ENCODE measurements at regions not wholly inside any gene's neighbourhood (a gene's known extent, or its start where the extent isn't known, plus 50 kb on each side); places are given as distances from the start of the nearest gene placed in this dataset.
A peak's percentile ranks its signal among the peaks of the same experiment; 100 is the strongest.

GRCh38 chr18:44298566-44298965 is 382.1 kb upstream of the SETBP1 start:
- in situ Hi-C loops (cut with HindIII; ENCODE audit: low pct_ligation_motif_present, low sequenced_read_pairs) = no loop called here
- no peak overlapping the region for H3K4me3 ChIP-seq (ENCODE audit: low read depth, low read length)
- no peak overlapping the region for H3K27ac ChIP-seq
- H3K36me3 ChIP-seq (replicated peaks) = no peaks in the 10 kb centered on the region
- DNase-seq = no peak
- H3K27me3 ChIP-seq (replicated peaks) = no peaks in the 10 kb centered on the region
- TF ChIP-seq CTCF (IDR thresholded peaks at IDR 0.05; ENCODE audit: low read depth, low read length, missing control alignments) = no peak

GRCh38 chr18:44309185-44309584 is 371.5 kb upstream of the SETBP1 start:
- DNase-seq = no peak
- no peak overlapping the region for H3K4me3 ChIP-seq (ENCODE audit: low read depth, low read length)
- peak overlapping the region; percentile 43 for H3K27ac ChIP-seq
- H3K27me3 ChIP-seq (replicated peaks) = no peaks in the 10 kb centered on the region
- TF ChIP-seq CTCF (IDR thresholded peaks at IDR 0.05; ENCODE audit: low read depth, low read length, missing control alignments) = no peak
- in situ Hi-C loops (cut with HindIII; ENCODE audit: low pct_ligation_motif_present, low sequenced_read_pairs) = no loop called here
- H3K36me3 ChIP-seq (replicated peaks) = no peaks in the 10 kb centered on the region

GRCh38 chr18:44320619-44321460 is 359.8 kb upstream of the SETBP1 start:
- Histone ChIP-seq H3K4me3 (ENCODE audit: low read depth, low read length) (no peak overlapping the region), H3K36me3 (replicated peaks) (no peaks in the 10 kb centered on the region), H3K27ac (no peak overlapping the region), H3K27me3 (replicated peaks) (no peaks in the 10 kb centered on the region)
- in situ Hi-C loops (cut with HindIII; ENCODE audit: low pct_ligation_motif_present, low sequenced_read_pairs) = no loop called here
- DNase-seq = no peak
- TF ChIP-seq CTCF (IDR thresholded peaks at IDR 0.05; ENCODE audit: low read depth, low read length, missing control alignments) = peak; percentile 12

GRCh38 chr18:44321868-44322590 is 358.7 kb upstream of the SETBP1 start:
- in situ Hi-C loops (cut with HindIII; ENCODE audit: low pct_ligation_motif_present, low sequenced_read_pairs) = no loop called here

GRCh38 chr18:44323125-44323524 is 357.6 kb upstream of the SETBP1 start:
- H3K27me3 ChIP-seq (replicated peaks) = no peaks in the 10 kb centered on the region
- no peak overlapping the region for H3K27ac ChIP-seq
- in situ Hi-C loops (cut with HindIII; ENCODE audit: low pct_ligation_motif_present, low sequenced_read_pairs) = no loop called here
- H3K4me3 ChIP-seq (ENCODE audit: low read depth, low read length) = no peak overlapping the region
- no peaks in the 10 kb centered on the region for H3K36me3 ChIP-seq (replicated peaks)
- DNase-seq = no peak
- TF ChIP-seq CTCF (IDR thresholded peaks at IDR 0.05; ENCODE audit: low read depth, low read length, missing control alignments) = no peak

More at GRCh38 chr18:44321868-44322590, 358.7 kb upstream of the SETBP1 start:
- H3K27ac ChIP-seq = no peak overlapping the region
- no peak for TF ChIP-seq CTCF (IDR thresholded peaks at IDR 0.05; ENCODE audit: low read depth, low read length, missing control alignments)
- no peak overlapping the region for H3K4me3 ChIP-seq (ENCODE audit: low read depth, low read length)
- H3K36me3 ChIP-seq (replicated peaks) = no peaks in the 10 kb centered on the region
- DNase-seq = no peak
- no peaks in the 10 kb centered on the region for H3K27me3 ChIP-seq (replicated peaks)

All from brain microvascular endothelial cell (primary cell).